ENCODE measurements at regions not wholly inside any gene's neighbourhood (a gene's known extent, or its start where the extent isn't known, plus 50 kb on each side); places are given as distances from the start of the nearest gene placed in this dataset.

GRCh38 chr17:79320331-79320730 lies 245.7 kb downstream of the ENGASE start:
- Histone ChIP-seq H3K27ac (no peak overlapping the region), H3K4me3 (no peak overlapping the region), H3K4me1 (no peaks in the 10 kb centered on the region), H3K36me3 (no peaks in the 10 kb centered on the region), H3K27me3 (replicated peaks in 1 of 7) (peaks cover 0 to 89% (median 5%) of the 10 kb centered on the region in 7 donors), H3K9me3 (no peaks in the 10 kb centered on the region)
- intact Hi-C loops (cut with DNase I; ENCODE audit: low total_unique reads) = no loop called here
- TF ChIP-seq POLR2A (IDR thresholded peaks at IDR 0.05) = no peak
- no peak for TF ChIP-seq CTCF (IDR thresholded peaks at IDR 0.05 in 8 of 11, conservative IDR thresholded peaks at IDR 0.05 in 3 of 11)
- no peak for TF ChIP-seq POLR2AphosphoS5 (IDR thresholded peaks at IDR 0.05)
- 56 to 78% (median 63%) methylated on average over 5 to 7 of the region's 7 CpGs for WGBS, 5 donors
- DNase-seq = no peak

- Histone ChIP-seq H3K4me1 (no peaks in the 10 kb centered on the region), H3K4me3 (no peak overlapping the region), H3K9me3 (no peaks in the 10 kb centered on the region), H3K27me3 (replicated peaks in 1 of 7) (peaks cover 0 to 89% (median 7%) of the 10 kb centered on the region in 7 donors), H3K36me3 (no peaks in the 10 kb centered on the region), H3K27ac (no peak overlapping the region)
- intact Hi-C loops (cut with DNase I; ENCODE audit: low total_unique reads) = no loop called here
- no peak for DNase-seq
- TF ChIP-seq CTCF (IDR thresholded peaks at IDR 0.05 in 8 of 11, conservative IDR thresholded peaks at IDR 0.05 in 3 of 11) (no peak), POLR2AphosphoS5 (IDR thresholded peaks at IDR 0.05) (no peak), POLR2A (IDR thresholded peaks at IDR 0.05) (no peak)
- 80 to 87% (median 83%) methylated on average over 5 of the region's 5 CpGs for WGBS, 5 donors
Observed at GRCh38 chr17:79317916-79318315, 243.3 kb downstream of the ENGASE start.

GRCh38 chr17:79316805-79317204 lies 242.2 kb downstream of the ENGASE start:
- Histone ChIP-seq H3K27ac (no peak overlapping the region), H3K4me3 (no peak overlapping the region), H3K27me3 (replicated peaks in 1 of 7) (peaks cover 0 to 91% (median 10%) of the 10 kb centered on the region in 7 donors), H3K4me1 (no peaks in the 10 kb centered on the region), H3K36me3 (no peaks in the 10 kb centered on the region), H3K9me3 (no peaks in the 10 kb centered on the region)
- intact Hi-C loops (cut with DNase I; ENCODE audit: low total_unique reads) = no loop called here
- 63 to 75% (median 69%) methylated on average over 6 of the region's 6 CpGs for WGBS, 5 donors
- no peak for DNase-seq
- TF ChIP-seq POLR2A (IDR thresholded peaks at IDR 0.05) (no peak), POLR2AphosphoS5 (IDR thresholded peaks at IDR 0.05) (no peak), CTCF (IDR thresholded peaks at IDR 0.05 in 8 of 11, conservative IDR thresholded peaks at IDR 0.05 in 3 of 11) (no peak)

- Histone ChIP-seq H3K36me3 (no peaks in the 10 kb centered on the region), H3K27me3 (replicated peaks in 1 of 7) (peaks cover 0 to 91% (median 15%) of the 10 kb centered on the region in 7 donors), H3K4me1 (no peaks in the 10 kb centered on the region), H3K9me3 (no peaks in the 10 kb centered on the region), H3K4me3 (no peak overlapping the region), H3K27ac (no peak overlapping the region)
- intact Hi-C loops (cut with DNase I; ENCODE audit: low total_unique reads) = no loop called here
- DNase-seq = no peak
- WGBS, 5 donors = 21 to 27% (median 23%) methylated on average over 25 to 30 of the region's 30 CpGs
- TF ChIP-seq CTCF (IDR thresholded peaks at IDR 0.05 in 8 of 11, conservative IDR thresholded peaks at IDR 0.05 in 3 of 11) = no peak
Observed at GRCh38 chr17:79315358-79316105, 240.9 kb downstream of the ENGASE start.
